HEK293 (cell line): ENCODE measurements at regions not wholly inside any gene's neighbourhood (a gene's known extent, or its start where the extent isn't known, plus 50 kb on each side); places are given as distances from the start of the nearest gene placed in this dataset.

Source experiments
- CTCF ChIA-PET: fragments of 350-600 bp; formaldehyde crosslinking; extraction: SDS; loops from one replicate; lab custom pipeline; 2021; ENCODE audit warnings: antibody characterized with exemption; lab: Yijun Ruan, JAX
- POLR2A ChIA-PET: fragments of 300-600 bp; formaldehyde crosslinking; extraction: SDS; loops from one replicate; lab custom pipeline; 2020; ENCODE audit warnings: antibody characterized with exemption, inconsistent platforms; lab: Yijun Ruan, JAX
- H3K27ac ChIP-seq: fragments of 200-500 bp; sonication (Bioruptor generic); 2 replicates; pipeline ENCODE4 v1.5.1; 2014; ENCODE audit warnings: low read depth, low read length, control low read depth, inconsistent platforms; ENCODE audit errors: extremely low read depth
- H3K36me3 ChIP-seq, 2 experiments: fragments of 200-500 bp in 1 of 2; sonication (Bioruptor generic) in 1 of 2; 1 replicate in 1 of 2; 2 replicates in 1 of 2; pipeline ENCODE4 v1.5.1; 2014 to 2017; ENCODE audit warnings: inconsistent platforms in 2 of 2, low read length in 2 of 2; ENCODE audit not compliant: control insufficient read depth in 2 of 2, insufficient read depth in 1 of 2
- H3K4me1 ChIP-seq: fragments of 200-500 bp; sonication (Bioruptor generic); 2 replicates; pipeline ENCODE4 v1.5.1; 2014; ENCODE audit warnings: mild to moderate bottlenecking, low read length, inconsistent platforms; ENCODE audit not compliant: control insufficient read depth, insufficient read depth
- H3K4me3 ChIP-seq: 2 replicates; pipeline ENCODE4 v1.5.1; 2011; ENCODE audit warnings: low read depth, mild to moderate bottlenecking, control low read depth, low read length, moderate library complexity
- H3K9me3 ChIP-seq: fragments of 200-500 bp; sonication (Bioruptor generic); 2 replicates; pipeline ENCODE4 v1.5.1; 2014; ENCODE audit warnings: low read depth, low read length, inconsistent platforms; ENCODE audit not compliant: control insufficient read depth, insufficient read depth
- BCL11B ChIP-seq: fragments of 450-650 bp; formaldehyde crosslinking; IDR thresholded peaks from 2 replicates; pipeline ENCODE4 v1.5.1; 2016; ENCODE audit warnings: low read depth, missing biosample characterization, missing genetic modification characterization
- IKZF3 ChIP-seq: fragments of 450-650 bp; IDR thresholded peaks from 2 replicates; pipeline ENCODE4 v1.5.0; 2018; ENCODE audit warnings: missing biosample characterization, mild to moderate bottlenecking, missing genetic modification characterization, moderate library complexity
- KLF9 ChIP-seq: fragments of 450-650 bp; formaldehyde crosslinking; IDR thresholded peaks from 2 replicates; pipeline ENCODE4 v1.5.1; 2016; ENCODE audit warnings: missing biosample characterization, missing genetic modification characterization, low read depth
- TRIM28 ChIP-seq: IDR thresholded peaks from 2 replicates; pipeline ENCODE4 v1.6.1; 2011; ENCODE audit warnings: low read length, control low read depth, borderline replicate concordance
- ZBTB26 ChIP-seq: fragments of 450-650 bp; formaldehyde crosslinking; optimal IDR thresholded peaks from 2 replicates; pipeline ENCODE3; 2016; ENCODE audit warnings: missing biosample characterization, mild to moderate bottlenecking, missing genetic modification characterization
- ZNF114 ChIP-seq: fragments of 450-650 bp; formaldehyde crosslinking; IDR thresholded peaks from 2 replicates; pipeline ENCODE4 v1.5.0; 2017; ENCODE audit warnings: missing biosample characterization, missing genetic modification characterization
- ZNF23 ChIP-seq: fragments of 450-650 bp; formaldehyde crosslinking; IDR thresholded peaks from 2 replicates; pipeline ENCODE4 v1.5.1; 2016; ENCODE audit warnings: missing biosample characterization, missing genetic modification characterization, borderline replicate concordance
- ZNF266 ChIP-seq: fragments of 450-650 bp; formaldehyde crosslinking; IDR thresholded peaks from 2 replicates; pipeline ENCODE4 v1.5.1; 2016; ENCODE audit warnings: missing biosample characterization, missing genetic modification characterization, low read depth
- ZNF354C ChIP-seq: fragments of 450-650 bp; formaldehyde crosslinking; IDR thresholded peaks from 2 replicates; pipeline ENCODE4 v1.5.1; 2016; ENCODE audit warnings: missing biosample characterization, missing genetic modification characterization, low read depth, borderline replicate concordance
- ZNF37A ChIP-seq: fragments of 450-650 bp; IDR thresholded peaks from 2 replicates; pipeline ENCODE4 v1.5.1; 2018; ENCODE audit warnings: missing biosample characterization, missing genetic modification characterization
- ZNF391 ChIP-seq: fragments of 450-650 bp; formaldehyde crosslinking; IDR thresholded peaks from 2 replicates; pipeline ENCODE4 v1.5.1; 2016; ENCODE audit warnings: low read depth, missing biosample characterization, missing genetic modification characterization, borderline replicate concordance
- ZNF426 ChIP-seq: fragments of 450-650 bp; formaldehyde crosslinking; IDR thresholded peaks from 2 replicates; pipeline ENCODE4 v1.5.1; 2017; ENCODE audit warnings: missing biosample characterization, missing genetic modification characterization, mild to moderate bottlenecking, inconsistent platforms, moderate library complexity
- ZNF501 ChIP-seq: fragments of 450-650 bp; formaldehyde crosslinking; IDR thresholded peaks from 2 replicates; pipeline ENCODE4 v1.5.1; 2016; ENCODE audit warnings: missing biosample characterization, missing genetic modification characterization
- ZNF549 ChIP-seq: fragments of 450-650 bp; IDR thresholded peaks from 2 replicates; pipeline ENCODE4 v1.5.1; 2018; ENCODE audit warnings: missing biosample characterization, missing genetic modification characterization, mild to moderate bottlenecking, inconsistent platforms, moderate library complexity
- ZNF623 ChIP-seq: fragments of 450-650 bp; formaldehyde crosslinking; IDR thresholded peaks from 2 replicates; pipeline ENCODE4 v1.5.1; 2016; ENCODE audit warnings: missing biosample characterization, missing genetic modification characterization
- ZNF664 ChIP-seq: fragments of 450-650 bp; formaldehyde crosslinking; IDR thresholded peaks from 2 replicates; pipeline ENCODE4 v1.5.1; 2016; ENCODE audit warnings: missing biosample characterization, missing genetic modification characterization
- ZNF76 ChIP-seq: fragments of 450-650 bp; formaldehyde crosslinking; IDR thresholded peaks from 2 replicates; pipeline ENCODE4; 2016; ENCODE audit warnings: low read depth, missing biosample characterization, missing genetic modification characterization, borderline replicate concordance
- ZNF768 ChIP-seq: fragments of 450-650 bp; formaldehyde crosslinking; IDR thresholded peaks from 2 replicates; pipeline ENCODE4 v1.5.1; 2018; ENCODE audit warnings: missing biosample characterization, mild to moderate bottlenecking, missing genetic modification characterization
- ZNF776 ChIP-seq: fragments of 450-650 bp; formaldehyde crosslinking; IDR thresholded peaks from 2 replicates; pipeline ENCODE4 v1.5.0; 2017; ENCODE audit warnings: missing biosample characterization, missing genetic modification characterization, borderline replicate concordance
- ZNF777 ChIP-seq: fragments of 450-650 bp; formaldehyde crosslinking; IDR thresholded peaks from 2 replicates; pipeline ENCODE4 v1.5.1; 2017; ENCODE audit warnings: missing biosample characterization, missing genetic modification characterization, borderline replicate concordance
- ZNF843 ChIP-seq: fragments of 450-650 bp; formaldehyde crosslinking; IDR thresholded peaks from 2 replicates; pipeline ENCODE4 v1.5.1; 2016; ENCODE audit warnings: missing biosample characterization, missing genetic modification characterization
- TF ChIP-seq, protein P1 (sequence below): fragments of 450-650 bp; formaldehyde crosslinking; IDR thresholded peaks from 2 replicates; pipeline ENCODE4 v1.5.1; 2017; ENCODE audit warnings: missing biosample characterization, missing genetic modification characterization
- TF ChIP-seq, protein P2 (sequence below): fragments of 450-650 bp; formaldehyde crosslinking; IDR thresholded peaks from 2 replicates; pipeline ENCODE4 v1.5.1; 2016; ENCODE audit warnings: missing biosample characterization, missing genetic modification characterization

DNA sequence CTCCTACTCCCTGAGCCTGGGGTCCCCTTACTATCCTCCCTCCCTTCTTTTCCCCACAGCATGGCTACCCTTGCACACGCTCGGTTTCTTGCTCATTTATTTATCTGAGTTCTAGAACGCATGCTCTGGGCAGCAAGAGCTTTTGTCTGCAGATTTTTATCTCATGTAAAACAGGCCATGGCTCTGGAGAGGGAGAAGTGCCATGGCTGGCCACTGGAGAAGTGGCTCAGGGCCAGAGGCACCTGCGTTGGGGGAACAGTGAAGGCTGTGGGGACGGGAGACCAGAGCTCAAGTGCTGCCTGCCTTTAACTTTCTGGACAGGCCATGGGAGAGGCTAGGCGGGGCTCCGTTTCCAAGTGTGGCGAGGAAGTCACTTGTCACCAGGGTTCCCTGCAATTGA, 177.7 kb upstream of the SULF2 start:
- no peak for TF ChIP-seq BCL11B
- no peak for TF ChIP-seq ZNF266 (tag by site-specific recombination)
- no peak for TF ChIP-seq KLF9 (tag by site-specific recombination)
- TF ChIP-seq ZNF23, result no peak
- no peak for TF ChIP-seq ZBTB26
- no peak for TF ChIP-seq ZNF623 (tag by site-specific recombination)
- no peak for TF ChIP-seq IKZF3 (tag by site-specific recombination)
- no peak for TF ChIP-seq ZNF354C (tag by site-specific recombination)
- no peak for TF ChIP-seq ZNF501 (tag by site-specific recombination)
- no peak for TF ChIP-seq ZNF664 (tag by site-specific recombination)
- no peak for TF ChIP-seq ZNF76 (tag by site-specific recombination)
- TF ChIP-seq, protein P1, sequence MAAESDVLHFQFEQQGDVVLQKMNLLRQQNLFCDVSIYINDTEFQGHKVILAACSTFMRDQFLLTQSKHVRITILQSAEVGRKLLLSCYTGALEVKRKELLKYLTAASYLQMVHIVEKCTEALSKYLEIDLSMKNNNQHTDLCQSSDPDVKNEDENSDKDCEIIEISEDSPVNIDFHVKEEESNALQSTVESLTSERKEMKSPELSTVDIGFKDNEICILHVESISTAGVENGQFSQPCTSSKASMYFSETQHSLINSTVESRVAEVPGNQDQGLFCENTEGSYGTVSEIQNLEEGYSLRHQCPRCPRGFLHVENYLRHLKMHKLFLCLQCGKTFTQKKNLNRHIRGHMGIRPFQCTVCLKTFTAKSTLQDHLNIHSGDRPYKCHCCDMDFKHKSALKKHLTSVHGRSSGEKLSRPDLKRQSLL (tag by site-specific recombination), result no peak
- no peak for TF ChIP-seq ZNF776 (tag by site-specific recombination)
- TF ChIP-seq ZNF114 (tag by site-specific recombination), result no peak
- Histone ChIP-seq H3K27ac (no peak overlapping the region), H3K4me3 (no peak overlapping the region), H3K9me3 (no peaks in the 10 kb centered on the region), H3K4me1 (no peaks in the 10 kb centered on the region), H3K36me3 (no peaks in the 10 kb centered on the region)
- POLR2A ChIA-PET, result no interaction called here
- CTCF ChIA-PET, result no interaction called here

- H3K27ac ChIP-seq, result no peak overlapping the region
- TF ChIP-seq ZNF843 (tag by site-specific recombination) (no peak), ZNF549 (tag by site-specific recombination) (no peak), ZNF426 (tag by site-specific recombination) (no peak), ZNF768 (tag by site-specific recombination) (no peak), ZNF391 (tag by site-specific recombination) (no peak), ZNF777 (tag by site-specific recombination) (no peak), TRIM28 (no peak), ZNF623 (tag by site-specific recombination) (no peak), ZNF76 (tag by site-specific recombination) (no peak), ZNF37A (tag by site-specific recombination) (no peak)
- TF ChIP-seq, protein P2, sequence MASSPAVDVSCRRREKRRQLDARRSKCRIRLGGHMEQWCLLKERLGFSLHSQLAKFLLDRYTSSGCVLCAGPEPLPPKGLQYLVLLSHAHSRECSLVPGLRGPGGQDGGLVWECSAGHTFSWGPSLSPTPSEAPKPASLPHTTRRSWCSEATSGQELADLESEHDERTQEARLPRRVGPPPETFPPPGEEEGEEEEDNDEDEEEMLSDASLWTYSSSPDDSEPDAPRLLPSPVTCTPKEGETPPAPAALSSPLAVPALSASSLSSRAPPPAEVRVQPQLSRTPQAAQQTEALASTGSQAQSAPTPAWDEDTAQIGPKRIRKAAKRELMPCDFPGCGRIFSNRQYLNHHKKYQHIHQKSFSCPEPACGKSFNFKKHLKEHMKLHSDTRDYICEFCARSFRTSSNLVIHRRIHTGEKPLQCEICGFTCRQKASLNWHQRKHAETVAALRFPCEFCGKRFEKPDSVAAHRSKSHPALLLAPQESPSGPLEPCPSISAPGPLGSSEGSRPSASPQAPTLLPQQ (tag by site-specific recombination), result no peak
- TF ChIP-seq, all 188 proteins: peak for 0
- no peaks in the 10 kb centered on the region for H3K36me3 ChIP-seq
- H3K4me3 ChIP-seq, result no peak overlapping the region
- ChIA-PET POLR2A (no interaction called here), CTCF (no interaction called here)
- no peaks in the 10 kb centered on the region for H3K9me3 ChIP-seq
- no peaks in the 10 kb centered on the region for H3K4me1 ChIP-seq
Observed at GRCh38 chr20:47962286-47962963, 177.1 kb upstream of the SULF2 start.
